Activated T-helper 1 cell treated with anti-CD3 and anti-CD28 coated beads, Interleukin-2, amount 50 U/mL, for 16 hours (primary cell): ENCODE measurements at regions not wholly inside any gene's neighbourhood (a gene's known extent, or its start where the extent isn't known, plus 50 kb on each side); places are given as distances from the start of the nearest gene placed in this dataset.

Experiments
- DNase-seq, 2 donors: peaks; one replicate each; pipeline ENCODE4 v3.0.0-alpha.2; 2020; ENCODE audit warnings: low read depth in 1 of 2, low spot score in 1 of 2

DNA sequence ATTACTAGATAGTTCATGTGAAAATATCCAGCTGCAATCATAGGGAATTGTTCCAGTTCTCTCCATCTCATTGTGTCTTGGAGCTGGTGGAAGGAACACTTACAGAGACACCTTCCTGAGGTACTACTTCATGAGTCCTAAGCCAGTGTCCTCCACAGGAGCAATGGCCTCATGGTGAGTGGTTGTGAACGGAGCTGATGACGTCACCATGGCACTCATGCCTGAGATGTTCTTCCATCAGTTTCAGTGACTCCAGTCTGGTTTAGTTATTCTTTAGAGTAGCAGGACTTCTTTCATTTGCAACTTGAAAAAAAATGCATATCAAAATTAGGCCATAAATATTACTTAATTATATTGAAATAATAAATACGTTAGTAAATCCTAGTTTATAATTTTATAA, 418.6 kb downstream of the ZNF521 start:
- no peak for DNase-seq

DNA sequence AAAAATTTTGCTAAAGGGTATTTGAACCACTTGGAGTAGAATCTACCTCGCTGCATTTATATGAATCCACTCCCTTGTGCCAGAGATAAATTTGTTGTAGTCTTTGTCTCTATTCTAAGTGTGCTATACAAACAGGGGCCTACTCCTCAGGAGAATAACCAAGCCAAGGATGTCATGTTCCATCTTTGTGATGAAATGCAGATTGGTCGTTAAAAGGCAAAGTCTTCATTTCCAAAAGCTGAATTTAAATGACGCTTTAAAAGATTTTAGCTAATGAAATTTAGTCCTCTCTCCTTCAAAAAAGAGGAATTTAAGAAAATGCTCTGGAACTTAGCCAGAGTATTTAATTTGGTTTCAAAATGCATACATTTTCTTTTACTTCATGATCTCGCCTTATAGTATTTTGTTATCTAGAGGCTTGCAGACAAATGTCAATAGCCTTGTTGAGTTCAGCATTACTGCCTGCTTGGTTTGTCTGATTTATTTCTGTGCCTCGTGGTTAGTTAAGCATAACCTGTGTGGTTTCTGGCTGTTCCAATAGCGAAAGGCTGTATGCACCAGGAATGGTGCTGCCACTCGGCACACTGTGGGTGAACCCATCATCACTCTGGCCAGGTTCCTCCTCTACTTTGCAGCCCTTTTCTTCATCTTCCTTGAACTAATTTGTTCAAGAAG, 417.6 kb downstream of the ZNF521 start:
- no peak for DNase-seq

DNA sequence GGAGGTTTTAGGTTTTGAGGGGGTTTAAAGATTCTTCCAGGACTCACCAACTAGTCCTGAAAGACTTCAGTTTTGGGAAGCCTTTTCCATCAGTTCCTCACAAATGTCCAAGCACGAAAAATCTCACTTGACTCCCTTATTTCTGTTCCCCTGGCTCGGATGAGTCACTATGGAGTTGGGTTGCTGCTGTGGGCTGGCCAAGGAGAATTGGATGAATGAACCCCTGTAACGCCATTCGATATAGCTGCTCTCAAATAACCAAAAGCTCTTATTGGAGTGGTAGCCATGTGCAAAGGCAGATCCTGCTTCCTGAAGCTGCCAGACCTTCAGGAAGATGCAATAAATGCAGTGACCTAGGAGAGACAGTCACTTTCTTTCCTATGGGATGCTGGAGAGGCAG, 417.0 kb downstream of the ZNF521 start:
- DNase-seq, result no peak

DNA sequence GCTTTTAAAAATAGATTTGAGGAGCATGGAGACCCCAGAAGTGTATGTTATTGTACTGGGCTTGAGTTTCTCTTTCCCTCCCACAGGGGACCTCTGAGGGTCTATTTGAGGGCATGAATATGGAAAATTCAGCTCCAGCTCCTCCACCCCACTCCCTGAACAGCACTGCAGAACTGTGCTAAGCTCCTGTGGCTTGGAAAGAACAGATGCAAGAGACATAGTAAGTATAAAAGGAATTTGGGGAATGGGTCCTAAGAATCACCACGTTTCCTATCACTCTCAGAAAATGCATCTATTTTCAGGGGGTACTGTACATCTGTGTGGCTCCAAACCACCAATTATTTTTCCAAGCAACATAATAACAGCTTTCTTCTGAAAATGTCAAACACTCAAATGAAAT, 416.1 kb downstream of the ZNF521 start:
- DNase-seq, result no peak

DNA sequence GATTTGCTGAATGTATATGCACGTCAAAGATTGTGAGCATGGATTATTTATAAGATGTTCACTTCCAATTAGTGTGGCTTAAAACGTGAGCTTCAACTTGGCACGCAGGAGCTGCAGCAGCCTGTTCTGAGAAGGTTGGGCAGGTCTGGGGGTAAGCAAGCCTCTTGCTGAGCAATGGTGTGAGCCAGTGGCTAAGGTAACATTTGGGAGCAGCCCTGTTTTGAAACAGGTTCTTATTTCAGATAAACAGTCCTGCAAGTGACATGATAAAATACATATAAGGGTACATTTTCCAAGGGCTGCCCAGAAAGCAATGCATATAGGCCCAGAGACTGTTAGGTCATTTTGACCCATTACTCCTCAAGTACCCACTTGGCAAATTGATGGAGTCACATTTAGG, 415.3 kb downstream of the ZNF521 start:
- DNase-seq, result no peak

DNA sequence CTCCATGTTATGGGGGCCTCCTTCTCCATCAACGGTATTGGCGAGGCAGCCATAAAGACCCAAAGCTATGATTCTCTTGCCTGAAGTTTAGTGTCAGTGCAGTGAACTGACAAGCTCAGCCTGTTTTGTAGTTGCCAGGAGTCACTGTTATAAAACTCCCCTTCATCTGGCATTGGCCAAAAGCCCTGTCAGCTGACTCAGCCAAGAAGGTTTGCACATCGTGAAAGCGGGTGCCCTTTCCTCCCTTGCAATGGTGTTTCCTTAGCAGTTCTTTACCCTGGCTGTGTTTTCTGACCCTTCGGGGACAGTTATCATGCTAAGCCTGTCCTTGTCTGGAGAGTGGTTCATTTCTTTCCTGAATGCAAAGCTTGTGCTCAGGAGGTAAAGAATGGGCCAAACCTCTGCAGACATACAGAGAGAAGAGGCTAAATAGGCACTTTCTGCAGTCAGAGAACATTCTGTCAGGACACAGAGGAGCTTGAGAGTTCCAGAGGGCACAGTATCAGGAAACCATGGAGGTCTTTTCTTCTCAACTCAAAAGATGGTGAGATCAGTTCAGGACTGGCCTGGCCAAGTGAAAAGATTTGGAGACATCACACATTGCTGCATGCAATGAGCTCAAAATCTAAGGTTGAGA, 414.2 kb downstream of the ZNF521 start:
- no peak for DNase-seq

DNA sequence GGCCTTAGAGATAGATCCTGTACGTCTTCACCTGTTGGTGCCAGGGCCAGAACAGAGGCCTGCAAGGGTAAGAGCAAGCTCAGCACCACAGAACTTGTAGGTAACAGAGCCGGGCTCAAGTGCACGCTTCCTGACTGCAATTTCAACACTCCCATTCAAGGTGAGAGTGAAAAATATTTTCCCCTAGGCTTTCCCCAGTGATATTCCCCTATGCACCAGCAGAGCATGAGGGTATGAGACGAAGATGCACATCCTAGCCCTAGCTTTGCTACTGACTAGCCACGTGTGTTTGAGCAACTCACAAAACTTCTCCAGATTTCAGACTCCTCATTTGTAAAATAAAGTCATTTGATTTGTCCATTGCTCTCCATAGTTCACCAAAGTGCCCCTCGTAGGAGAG, 411.6 kb downstream of the ZNF521 start:
- no peak for DNase-seq

DNA sequence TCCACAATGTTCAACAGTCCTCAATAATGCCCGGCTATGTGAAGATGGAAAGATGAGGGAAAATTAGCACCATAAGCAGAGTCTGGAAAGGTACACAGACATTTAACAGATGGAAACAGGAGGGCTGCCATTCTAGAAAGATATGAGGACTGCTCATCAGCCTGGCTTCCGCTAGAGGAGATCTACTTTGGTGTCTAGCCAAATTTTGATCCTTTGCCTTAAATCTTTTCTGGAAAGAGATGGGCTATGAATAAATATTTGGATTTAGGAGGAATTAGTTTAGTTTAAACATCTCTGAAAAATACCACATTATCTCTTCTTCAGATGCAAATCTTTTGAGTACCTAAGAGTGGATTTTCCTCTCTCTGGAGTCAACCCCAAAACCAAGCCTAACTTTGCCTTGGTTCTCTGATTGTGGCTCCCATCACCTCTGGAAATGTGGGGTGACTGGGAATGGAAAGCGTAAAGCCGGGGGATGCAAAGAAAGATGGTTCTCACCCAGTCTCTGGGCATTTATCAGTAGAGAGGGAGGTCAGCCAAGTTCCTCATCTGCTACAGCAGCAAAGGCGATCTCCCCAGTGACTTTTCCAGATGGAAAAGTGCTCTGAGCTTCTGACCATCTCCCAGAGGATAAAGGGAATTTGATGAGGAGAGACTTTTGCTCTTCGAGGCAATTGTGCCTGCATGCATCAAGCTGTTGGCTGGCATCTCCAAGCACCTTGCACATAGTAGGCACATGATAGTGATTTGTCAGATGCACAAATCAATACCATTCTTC, 410.6 kb downstream of the ZNF521 start:
- DNase-seq, result no peak

DNA sequence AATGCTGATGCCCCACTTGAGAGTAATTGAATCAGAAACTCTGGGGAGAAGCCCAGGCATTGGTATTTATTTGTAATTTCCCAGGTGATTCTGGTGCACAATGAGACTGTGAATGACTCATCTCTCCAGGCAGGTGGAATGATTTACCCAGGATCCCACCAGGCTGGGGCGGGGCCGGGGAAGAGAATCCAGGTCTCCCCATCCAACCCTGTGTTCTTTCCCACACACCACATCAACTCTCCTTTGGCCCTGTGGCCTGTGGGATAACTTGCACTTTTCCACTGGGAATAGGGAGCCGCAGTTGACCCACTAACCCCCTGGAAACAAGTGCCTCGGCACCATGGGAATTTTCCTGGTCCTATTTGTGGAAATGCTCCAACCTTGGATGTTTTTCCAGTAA, 409.8 kb downstream of the ZNF521 start:
- no peak for DNase-seq

DNA sequence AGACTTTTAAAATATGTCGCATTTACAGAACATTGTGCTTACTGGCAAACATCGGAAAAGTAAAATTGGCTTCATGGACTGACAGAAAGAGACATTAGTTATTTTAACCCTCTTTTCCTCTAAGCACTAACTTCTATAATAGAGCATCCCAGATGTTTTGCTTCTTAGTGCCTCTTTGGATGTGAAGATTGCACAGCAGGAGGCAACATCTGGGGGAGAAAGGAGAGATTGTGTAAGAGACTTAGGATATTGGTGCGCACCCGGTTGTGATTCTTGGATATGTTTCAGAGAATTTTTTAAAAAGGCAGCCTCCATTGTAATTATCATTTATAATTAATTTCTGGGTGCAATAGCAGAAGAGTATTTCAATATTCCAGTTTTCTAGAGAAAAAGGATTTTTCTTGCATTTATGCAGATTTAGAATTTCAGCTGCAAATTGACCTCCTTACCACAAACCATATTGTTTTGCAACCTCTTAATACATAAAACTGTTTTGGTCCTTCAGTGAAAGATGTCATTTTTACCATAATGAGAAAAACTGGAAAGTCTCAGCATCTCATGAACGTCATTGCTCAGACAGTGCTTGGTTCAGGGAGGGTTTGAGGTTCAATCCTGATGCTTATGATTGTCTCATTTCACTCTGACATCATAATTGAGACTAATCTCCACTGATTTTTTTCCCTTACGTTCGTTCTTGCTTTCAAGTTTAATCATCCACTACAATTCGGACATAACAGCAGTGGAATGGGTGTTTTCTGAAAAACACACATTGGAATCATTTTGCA, 404.3 kb downstream of the ZNF521 start:
- no peak for DNase-seq

DNA sequence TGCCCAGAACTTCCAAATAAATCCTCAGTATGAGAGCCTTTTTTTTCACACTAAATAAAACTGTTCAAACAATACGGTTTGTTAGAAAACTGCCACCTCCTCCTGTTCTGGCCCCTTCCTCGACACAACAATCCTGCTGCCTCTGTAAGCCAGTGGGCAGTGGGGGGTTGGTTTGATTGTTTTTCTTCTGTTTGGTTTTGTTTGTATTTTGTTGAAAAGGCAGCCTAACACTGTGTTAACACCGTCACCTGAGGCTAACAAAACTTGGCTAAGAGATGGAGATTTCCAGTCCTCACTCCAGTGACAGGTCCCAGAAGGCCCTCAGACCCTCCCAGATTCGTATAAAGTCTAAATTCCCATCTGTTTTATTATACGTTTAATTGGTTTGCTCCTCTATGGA, 402.1 kb downstream of the ZNF521 start:
- no peak for DNase-seq

DNA sequence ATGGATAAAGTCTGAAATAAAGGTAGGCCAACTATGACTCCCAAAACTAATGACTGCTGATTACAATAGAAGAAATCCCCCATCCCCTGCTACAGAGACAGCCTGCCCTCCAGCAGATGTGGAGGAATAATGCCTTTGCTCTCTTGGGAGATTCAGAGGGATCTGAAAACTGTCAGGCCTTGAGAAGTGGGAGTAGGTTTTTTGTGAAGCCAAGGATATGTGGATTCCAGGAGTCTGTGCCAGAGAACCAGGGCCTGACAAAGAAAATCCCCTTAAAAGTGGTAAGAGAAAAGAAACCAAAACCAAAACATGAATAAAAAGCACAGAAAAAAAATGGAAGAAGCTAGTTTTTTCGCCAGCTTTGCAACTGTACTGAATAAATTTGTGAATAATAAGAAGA, 397.6 kb downstream of the ZNF521 start:
- DNase-seq, result no peak

DNA sequence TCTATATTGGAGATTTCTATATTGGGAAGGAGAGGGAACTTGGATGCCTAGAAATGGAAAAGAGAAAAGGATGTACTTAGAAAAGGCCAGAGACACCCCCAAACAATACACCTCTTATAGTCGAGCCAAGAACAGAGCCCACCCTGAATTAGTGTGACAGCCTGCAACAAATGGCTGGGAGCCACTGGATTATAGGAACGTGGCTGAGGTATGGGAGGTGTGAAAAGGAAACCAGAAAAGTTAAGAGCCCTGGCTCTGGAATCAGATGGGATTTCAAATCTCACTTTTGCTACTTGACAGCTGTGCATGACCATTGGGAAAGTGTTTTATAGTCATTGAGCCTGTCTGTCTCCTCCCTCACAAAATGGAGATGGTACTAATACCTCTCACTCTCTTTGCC, 394.0 kb downstream of the ZNF521 start:
- DNase-seq, result no peak

DNA sequence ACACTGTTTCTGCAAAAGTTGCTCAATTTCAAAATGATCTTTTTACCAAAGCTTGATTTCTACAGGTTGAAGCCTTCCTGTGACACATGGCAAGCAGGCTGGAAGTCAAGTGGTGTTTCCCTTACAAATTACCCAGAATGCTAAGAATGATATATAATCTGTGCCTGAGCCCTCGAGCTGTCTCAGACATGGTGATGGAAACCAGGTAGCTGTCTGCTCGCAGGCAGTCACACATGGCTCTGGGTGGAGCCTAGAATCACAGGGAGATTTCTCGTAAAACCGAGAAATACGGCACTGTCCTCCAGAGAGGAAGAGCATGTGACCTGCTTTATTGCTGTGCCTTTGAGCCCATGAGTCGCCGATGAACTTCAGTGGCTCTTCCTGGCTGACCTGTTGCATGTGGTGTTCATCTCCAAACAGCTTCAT, 392.9 kb downstream of the ZNF521 start:
- DNase-seq, result no peak

DNA sequence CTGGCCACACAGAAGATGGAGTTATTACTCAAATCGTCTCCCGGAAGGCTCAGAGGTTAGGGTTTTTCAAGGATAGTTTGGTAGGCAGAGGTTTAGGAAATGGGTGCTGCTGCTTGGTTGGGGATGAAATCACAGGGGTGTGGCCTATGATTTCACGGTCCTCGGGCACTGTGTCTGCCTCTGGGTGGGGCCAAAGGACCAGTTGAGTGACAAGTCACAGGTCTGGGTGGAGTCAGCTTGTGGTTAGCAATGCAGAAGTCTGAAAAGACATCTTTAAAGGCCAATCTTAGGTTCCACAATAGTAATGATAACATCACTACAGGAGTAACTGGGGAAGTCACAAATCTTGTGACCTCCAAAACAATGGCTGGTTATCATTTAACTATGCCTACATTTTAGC, 387.8 kb downstream of the ZNF521 start:
- DNase-seq, result no peak

DNA sequence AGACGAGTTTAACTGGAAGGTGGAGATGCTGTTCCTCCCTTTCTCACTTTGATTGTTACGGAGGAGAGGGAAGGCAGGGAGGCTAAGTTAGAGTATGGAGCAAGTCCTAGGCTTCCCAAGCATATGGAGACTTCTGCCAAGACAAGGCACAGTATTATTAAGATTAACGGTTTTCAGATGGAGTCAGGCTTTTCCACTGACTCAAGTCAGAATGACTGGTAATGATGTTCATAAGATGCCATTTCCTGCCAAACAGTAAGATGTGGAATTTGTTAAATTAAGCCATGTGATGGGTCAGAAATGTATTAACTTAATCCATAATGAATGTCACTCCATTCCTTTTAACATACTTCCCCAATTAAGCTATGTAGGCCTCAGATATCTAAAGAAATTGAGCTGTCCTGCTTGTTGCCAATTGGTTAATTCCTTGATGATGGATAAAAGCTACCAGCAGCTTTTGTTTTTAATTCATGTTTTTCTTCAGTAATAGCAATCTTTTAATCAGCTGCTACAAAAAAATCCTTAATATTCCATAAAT, 383.7 kb downstream of the ZNF521 start:
- DNase-seq, result no peak

DNA sequence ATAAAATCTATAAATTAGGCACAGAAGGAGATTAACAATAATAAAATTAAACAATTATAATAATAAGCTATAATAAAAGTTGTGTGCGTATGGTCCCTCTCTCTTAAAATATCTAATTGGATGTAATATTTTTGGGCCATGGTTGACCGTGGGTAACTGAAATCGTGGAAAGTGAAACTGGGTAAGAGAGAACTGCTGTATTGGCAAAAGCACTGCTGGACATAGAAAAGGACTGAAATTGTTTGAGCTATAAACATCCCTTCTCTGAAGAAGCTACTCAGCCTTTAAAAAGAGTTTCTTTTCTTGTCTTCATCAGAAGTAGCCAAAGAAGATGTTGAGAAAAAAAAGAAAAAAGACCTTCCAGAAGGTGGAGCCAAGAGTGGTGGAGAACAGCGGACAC, 379.4 kb downstream of the ZNF521 start:
- DNase-seq, result no peak

DNA sequence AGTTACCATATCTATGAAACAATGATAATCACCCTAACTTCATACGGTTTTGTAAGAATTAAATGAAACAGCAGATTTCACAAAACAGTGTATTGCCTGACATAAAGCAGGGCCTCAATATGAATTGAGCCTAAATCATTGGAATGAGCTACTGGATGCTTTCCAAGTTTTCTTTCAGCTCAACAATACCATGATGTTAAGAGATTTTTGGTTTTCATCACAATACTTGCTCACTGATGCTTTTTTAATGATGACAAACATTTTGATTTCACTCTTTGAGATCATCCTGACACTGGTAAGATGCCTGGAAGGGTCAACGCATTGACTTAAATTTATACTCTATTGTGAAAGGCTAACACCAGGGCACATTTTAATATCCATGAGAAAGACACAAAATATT, 377.5 kb downstream of the ZNF521 start:
- no peak for DNase-seq

DNA sequence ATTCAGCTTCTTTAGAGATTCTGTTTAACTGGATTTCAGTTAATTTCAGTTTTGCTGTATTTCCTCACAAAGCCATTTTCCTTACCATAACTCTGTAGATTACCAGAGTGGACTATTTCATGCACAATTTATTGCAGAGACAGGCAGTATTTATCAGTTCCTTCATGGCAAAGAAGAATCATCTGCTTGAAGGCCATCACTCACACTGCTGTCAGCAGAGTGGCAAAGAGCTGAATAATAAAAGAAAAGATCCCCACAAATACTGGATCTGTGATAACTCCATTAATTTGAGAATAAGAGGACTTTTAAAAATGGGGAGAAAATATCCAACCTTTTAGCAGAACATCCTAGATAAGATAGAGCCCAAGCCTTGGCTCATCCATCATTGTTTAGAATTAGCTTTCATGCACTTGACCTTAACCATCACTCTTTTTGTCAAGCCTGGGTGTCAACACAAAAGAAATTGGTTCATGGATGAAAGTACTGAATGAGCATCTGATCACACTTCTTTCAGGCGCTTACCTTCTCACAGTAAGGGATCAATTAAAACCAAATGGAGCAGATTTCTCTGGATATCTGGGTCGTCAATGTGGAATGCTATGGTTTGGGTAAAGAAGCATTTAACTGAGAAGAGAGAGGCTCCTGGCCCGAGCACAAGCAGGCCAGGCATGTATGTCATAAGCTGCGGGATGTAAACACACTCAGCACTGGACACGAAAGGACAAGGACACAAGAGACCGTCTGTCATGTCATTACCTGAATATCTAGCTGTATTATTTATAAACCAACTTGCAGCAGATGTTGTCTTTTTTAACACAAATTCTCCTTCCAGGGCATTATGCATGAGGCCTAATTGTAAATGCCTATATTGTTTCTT, 376.2 kb downstream of the ZNF521 start:
- DNase-seq, result no peak

DNA sequence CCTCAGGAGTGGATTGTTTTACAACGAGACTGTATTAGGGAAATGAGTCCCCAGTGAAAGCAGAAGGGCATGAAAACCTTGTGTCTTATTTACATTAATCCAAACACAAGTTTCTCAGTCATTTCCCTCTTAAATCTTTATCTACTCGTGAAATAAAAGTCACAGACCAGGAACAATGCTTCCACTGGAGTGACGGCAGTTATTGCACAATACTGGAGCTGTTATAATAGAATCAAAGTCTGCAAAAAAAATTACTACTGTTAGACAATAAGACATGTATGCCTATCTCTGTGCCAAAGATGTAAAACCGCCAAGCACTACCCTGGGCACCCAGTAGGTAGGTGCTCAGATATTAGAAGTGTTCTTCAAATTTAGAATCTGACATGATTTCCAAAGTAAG, 375.5 kb downstream of the ZNF521 start:
- no peak for DNase-seq
